T-helper 17 cell (primary cell): ENCODE measurements at regions not wholly inside any gene's neighbourhood (a gene's known extent, or its start where the extent isn't known, plus 50 kb on each side); places are given as distances from the start of the nearest gene placed in this dataset.

Experiments
- ATAC-seq: fragments of 150-1000 bp; cut with Tn5 transposase; 2 replicates; pipeline ENCODE4 v1.10.0; 2021; ENCODE audit warnings: mild to moderate bottlenecking, moderate library complexity
- DNase-seq, 3 donors: peaks; one replicate each; pipeline versions ENCODE4 v3.0.0 to v3.0.0-alpha.2; 2020 to 2021
- H3K9me3 ChIP-seq: one replicate; pipeline ENCODE4 v1.7.0; 2013; ENCODE audit warnings: low read length, mild to moderate bottlenecking; ENCODE audit not compliant: control insufficient read depth, poor library complexity, severe bottlenecking
- H3K27ac Mint-ChIP-seq: one replicate; pipeline ENCODE4 v1.8.0; 2022; ENCODE audit warnings: mild to moderate bottlenecking, moderate library complexity, mixed read lengths
- H3K27me3 Mint-ChIP-seq: one replicate; pipeline ENCODE4 v1.8.0; 2022; ENCODE audit warnings: mixed read lengths
- H3K36me3 Mint-ChIP-seq: one replicate; pipeline ENCODE4 v1.8.0; 2022; ENCODE audit warnings: low read depth, mixed read lengths
- H3K4me1 Mint-ChIP-seq: one replicate; pipeline ENCODE4 v1.8.0; 2022; ENCODE audit warnings: mild to moderate bottlenecking, mixed read lengths
- H3K4me3 Mint-ChIP-seq: one replicate; pipeline ENCODE4 v1.8.0; 2022; ENCODE audit warnings: mild to moderate bottlenecking, moderate library complexity, mixed read lengths

DNA sequence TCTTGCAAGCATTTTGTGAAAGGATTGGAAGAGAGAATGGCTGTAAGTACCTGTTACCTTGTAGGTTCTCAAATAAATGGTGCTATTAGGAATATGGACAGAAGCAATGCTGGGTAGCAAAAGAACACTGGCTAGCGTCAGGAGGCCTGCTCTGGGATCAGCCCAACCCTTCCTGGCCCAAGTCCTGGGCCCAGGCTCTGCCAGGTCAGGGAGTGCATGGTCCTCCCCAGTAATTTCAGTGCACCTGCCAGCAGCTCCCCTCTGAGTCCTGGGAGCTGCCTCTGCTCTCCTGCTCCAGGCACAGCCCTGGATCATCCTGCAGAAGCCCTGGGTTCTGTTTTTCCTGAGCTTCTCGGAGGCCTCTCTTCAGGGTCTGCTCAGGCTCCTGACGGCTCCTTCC lies 89.5 kb upstream of the ARAP3 start:
- H3K4me1 Mint-ChIP-seq, result peaks cover 8% of the 10 kb centered on the region
- no peak overlapping the region for H3K27ac Mint-ChIP-seq
- no peak for ATAC-seq

GRCh38 chr5:141771031-141771430 lies 89.0 kb upstream of the ARAP3 start:
- DNase-seq (no peak), ATAC-seq (no peak)
- Mint-ChIP-seq H3K4me1 (peaks cover 8% of the 10 kb centered on the region), H3K27ac (no peak overlapping the region), H3K4me3 (no peak overlapping the region), H3K27me3 (peaks cover 22% of the 10 kb centered on the region), H3K36me3 (peaks cover 9% of the 10 kb centered on the region)
- no peaks in the 10 kb centered on the region for H3K9me3 ChIP-seq

More for the DNA sequence above, 89.5 kb upstream of the ARAP3 start:
- peaks cover 22% of the 10 kb centered on the region for H3K27me3 Mint-ChIP-seq
- H3K4me3 Mint-ChIP-seq, result no peak overlapping the region
- no peaks in the 10 kb centered on the region for H3K9me3 ChIP-seq
- H3K36me3 Mint-ChIP-seq, result peaks cover 9% of the 10 kb centered on the region
- DNase-seq, result no peak

DNA sequence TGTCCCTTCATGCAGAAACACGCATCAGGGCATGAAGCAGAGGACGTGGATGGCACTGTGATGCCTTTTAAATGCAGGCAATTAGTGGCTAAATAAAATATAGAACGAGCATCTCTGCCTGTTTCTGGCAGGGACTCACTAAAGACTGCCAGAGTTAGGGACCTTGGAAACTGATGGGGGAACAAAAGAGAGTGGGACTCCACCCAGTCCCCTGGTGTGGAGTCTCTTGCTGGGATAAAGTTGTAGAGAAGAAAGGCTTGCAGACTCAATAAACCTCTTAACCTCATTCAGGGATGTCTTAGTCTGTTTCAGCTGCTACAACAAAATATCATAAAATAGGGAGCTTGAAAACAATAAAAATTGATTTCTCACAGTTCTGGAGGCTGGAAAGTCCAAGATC lies 87.6 kb upstream of the ARAP3 start:
- no peaks in the 10 kb centered on the region for H3K9me3 ChIP-seq
- H3K27ac Mint-ChIP-seq, result no peak overlapping the region
- no peak for DNase-seq
- no peak for ATAC-seq
- peaks cover 9% of the 10 kb centered on the region for H3K36me3 Mint-ChIP-seq
- peaks cover 23% of the 10 kb centered on the region for H3K27me3 Mint-ChIP-seq
- H3K4me1 Mint-ChIP-seq, result peaks cover 8% of the 10 kb centered on the region
- H3K4me3 Mint-ChIP-seq, result no peak overlapping the region

- Mint-ChIP-seq H3K27me3 (peaks cover 34% of the 10 kb centered on the region), H3K36me3 (peaks cover 9% of the 10 kb centered on the region), H3K4me3 (no peak overlapping the region), H3K27ac (no peak overlapping the region), H3K4me1 (peaks cover 8% of the 10 kb centered on the region)
- DNase-seq (no peak), ATAC-seq (no peak)
- no peaks in the 10 kb centered on the region for H3K9me3 ChIP-seq
These were observed 85.6 kb upstream of the ARAP3 start for GRCh38 chr5:141767671-141768070.

DNA sequence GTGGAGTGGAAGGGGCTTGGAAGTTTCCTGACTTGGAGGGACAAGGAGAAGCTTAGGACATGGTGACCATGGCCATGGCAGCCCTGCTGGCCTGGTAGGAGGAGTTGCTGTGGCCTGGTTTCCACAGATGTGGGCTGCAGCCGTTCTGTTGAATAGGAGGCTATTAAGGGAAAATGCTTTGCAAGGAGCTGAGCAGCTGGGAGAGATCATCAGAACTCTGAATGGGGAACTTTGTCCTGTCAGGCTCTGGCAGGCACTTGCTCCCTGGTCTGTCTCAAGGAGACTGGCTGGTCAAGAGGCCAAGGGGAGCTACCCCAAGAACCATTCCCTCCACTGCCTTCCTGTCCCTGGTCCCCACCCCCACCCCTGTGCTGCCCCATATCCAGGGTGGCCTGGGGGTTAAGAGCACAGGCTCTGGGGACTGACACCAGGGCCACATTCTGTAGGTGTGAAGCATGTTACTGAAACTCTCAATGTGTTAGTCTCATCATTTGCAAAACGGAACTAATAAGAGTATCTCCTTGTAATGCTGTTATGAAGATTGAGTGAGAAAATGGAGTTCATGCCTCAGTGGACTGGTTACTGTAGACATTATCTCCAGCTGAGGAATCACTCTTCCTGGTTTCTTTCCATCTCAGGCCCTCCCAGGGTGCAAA lies 84.0 kb upstream of the ARAP3 start:
- Mint-ChIP-seq H3K4me3 (no peak overlapping the region), H3K4me1 (no peaks in the 10 kb centered on the region), H3K36me3 (peaks cover 3% of the 10 kb centered on the region), H3K27ac (no peak overlapping the region), H3K27me3 (peaks cover 35% of the 10 kb centered on the region)
- H3K9me3 ChIP-seq, result no peaks in the 10 kb centered on the region
- ATAC-seq, result no peak
- DNase-seq, result no peak

GRCh38 chr5:141763541-141763940 lies 81.5 kb upstream of the ARAP3 start:
- peaks cover 2% of the 10 kb centered on the region for H3K4me1 Mint-ChIP-seq
- no peaks in the 10 kb centered on the region for H3K9me3 ChIP-seq
- H3K4me3 Mint-ChIP-seq, result no peak overlapping the region
- no peaks in the 10 kb centered on the region for H3K36me3 Mint-ChIP-seq
- H3K27ac Mint-ChIP-seq, result no peak overlapping the region
- DNase-seq, result no peak
- H3K27me3 Mint-ChIP-seq, result peaks cover 57% of the 10 kb centered on the region
- ATAC-seq, result no peak

GRCh38 chr5:141762790-141763368 lies 80.8 kb upstream of the ARAP3 start:
- H3K9me3 ChIP-seq, result no peaks in the 10 kb centered on the region
- ATAC-seq (no peak), DNase-seq (no peak)
- Mint-ChIP-seq H3K27me3 (peaks cover 63% of the 10 kb centered on the region), H3K4me3 (no peak overlapping the region), H3K4me1 (peaks cover 8% of the 10 kb centered on the region), H3K27ac (no peak overlapping the region), H3K36me3 (peaks cover 4% of the 10 kb centered on the region)

DNA sequence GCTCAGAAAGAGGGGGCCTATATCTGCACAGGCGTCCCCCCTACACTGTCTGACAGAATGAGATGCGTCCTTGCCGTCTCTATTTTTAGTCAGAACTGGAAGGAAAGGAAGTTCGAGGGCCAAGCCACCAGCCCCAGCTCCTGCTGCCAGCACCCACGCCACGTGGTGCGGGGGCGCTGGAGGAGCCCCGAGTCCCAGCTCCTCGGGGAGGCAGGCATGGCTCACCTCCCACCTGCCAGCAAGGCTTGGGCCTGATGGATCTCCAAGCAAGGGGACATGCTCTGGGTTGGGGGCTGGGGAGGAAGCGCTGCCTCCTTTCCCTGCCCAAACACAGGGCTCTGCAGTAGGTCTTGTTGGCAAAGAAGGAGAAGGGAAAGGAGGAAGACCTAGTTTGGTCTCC lies 80.3 kb upstream of the ARAP3 start:
- H3K27me3 Mint-ChIP-seq, result peaks cover 69% of the 10 kb centered on the region
- peaks cover 8% of the 10 kb centered on the region for H3K4me1 Mint-ChIP-seq

GRCh38 chr5:141760753-141761152 lies 78.7 kb upstream of the ARAP3 start:
- H3K27ac Mint-ChIP-seq, result no peak overlapping the region
- H3K4me3 Mint-ChIP-seq, result no peak overlapping the region
- H3K9me3 ChIP-seq, result no peaks in the 10 kb centered on the region
- H3K4me1 Mint-ChIP-seq, result peaks cover 8% of the 10 kb centered on the region
- DNase-seq (no peak), ATAC-seq (no peak)
- H3K27me3 Mint-ChIP-seq, result peaks cover 79% of the 10 kb centered on the region
- peaks cover 4% of the 10 kb centered on the region for H3K36me3 Mint-ChIP-seq

More for the DNA sequence above, 80.3 kb upstream of the ARAP3 start:
- ATAC-seq, result no peak
- no peak overlapping the region for H3K4me3 Mint-ChIP-seq
- no peak for DNase-seq
- H3K27ac Mint-ChIP-seq, result no peak overlapping the region
- no peaks in the 10 kb centered on the region for H3K9me3 ChIP-seq
- peaks cover 4% of the 10 kb centered on the region for H3K36me3 Mint-ChIP-seq

DNA sequence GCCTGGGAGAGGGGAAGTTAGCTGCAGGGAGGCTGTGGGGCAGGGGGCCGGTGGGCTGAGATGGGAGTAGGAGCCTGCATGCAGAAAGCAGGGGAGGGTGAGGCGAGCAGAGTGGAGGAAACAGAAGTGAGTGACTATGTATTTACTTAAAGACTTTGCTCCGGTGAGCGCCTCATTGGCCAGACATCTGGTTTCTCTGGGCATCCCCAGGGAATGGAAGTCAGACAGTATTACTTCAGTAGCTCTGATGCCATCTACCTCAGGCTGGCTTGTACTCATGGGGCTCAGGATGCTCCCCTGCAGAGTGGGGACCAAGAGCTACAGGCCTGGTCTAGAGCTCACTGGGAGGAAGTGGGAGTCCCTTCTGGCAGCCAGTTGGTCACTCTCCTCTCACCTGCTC lies 78.2 kb upstream of the ARAP3 start:
- ATAC-seq, result no peak
- no peak for DNase-seq
- Mint-ChIP-seq H3K27me3 (peaks cover 85% of the 10 kb centered on the region), H3K36me3 (peaks cover 6% of the 10 kb centered on the region), H3K4me1 (peaks cover 8% of the 10 kb centered on the region), H3K4me3 (peak overlapping the region; percentile 19), H3K27ac (no peak overlapping the region)
- H3K9me3 ChIP-seq, result no peaks in the 10 kb centered on the region

GRCh38 chr5:141758310-141758998 lies 76.4 kb upstream of the ARAP3 start:
- Mint-ChIP-seq H3K27ac (no peak overlapping the region), H3K4me3 (peak overlapping the region; percentile 1), H3K4me1 (peaks cover 8% of the 10 kb centered on the region), H3K36me3 (peaks cover 6% of the 10 kb centered on the region), H3K27me3 (peaks cover 89% of the 10 kb centered on the region)
- ATAC-seq (no peak), DNase-seq (no peak)
- H3K9me3 ChIP-seq, result no peaks in the 10 kb centered on the region

GRCh38 chr5:141757402-141757801 lies 75.4 kb upstream of the ARAP3 start:
- Mint-ChIP-seq H3K27ac (no peak overlapping the region), H3K4me3 (no peak overlapping the region), H3K36me3 (peaks cover 6% of the 10 kb centered on the region), H3K27me3 (peaks cover 89% of the 10 kb centered on the region), H3K4me1 (peaks cover 8% of the 10 kb centered on the region)
- no peak for ATAC-seq
- no peaks in the 10 kb centered on the region for H3K9me3 ChIP-seq
- DNase-seq, result no peak

DNA sequence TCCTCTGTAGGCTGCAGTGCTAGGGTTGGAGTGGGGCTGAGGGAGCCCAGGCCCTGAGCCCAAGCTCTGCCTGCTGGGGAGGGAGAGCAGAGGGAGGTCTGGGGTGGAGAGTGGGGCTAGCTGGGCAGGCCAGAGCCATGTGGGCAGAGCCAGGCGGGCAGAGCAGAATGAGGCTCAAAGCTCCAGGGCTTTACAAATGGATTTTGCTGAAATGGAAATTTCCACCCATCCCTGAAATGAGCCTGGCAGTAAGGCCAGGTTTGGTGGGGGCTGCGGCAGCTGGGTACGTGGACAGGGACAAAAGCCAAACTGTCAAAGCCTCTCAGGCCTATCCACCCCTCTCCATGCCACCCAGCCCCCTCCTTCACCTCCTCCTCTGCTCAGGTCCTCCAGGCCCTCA lies 74.2 kb upstream of the ARAP3 start:
- no peaks in the 10 kb centered on the region for H3K9me3 ChIP-seq
- no peak for ATAC-seq
- Mint-ChIP-seq H3K27ac (no peak overlapping the region), H3K27me3 (peaks cover 86% of the 10 kb centered on the region), H3K4me3 (no peak overlapping the region), H3K4me1 (peaks cover 8% of the 10 kb centered on the region), H3K36me3 (peaks cover 6% of the 10 kb centered on the region)
- DNase-seq, result no peak
